ENCODE measurements at regions not wholly inside any gene's neighbourhood (a gene's known extent, or its start where the extent isn't known, plus 50 kb on each side); places are given as distances from the start of the nearest gene placed in this dataset.

GRCh38 chr10:123529146-123529760 lies 136.9 kb upstream of the GPR26 start:
- DNase-seq (ENCODE audit: low read depth) = no peak

GRCh38 chr10:123530166-123530870 lies 135.8 kb upstream of the GPR26 start:
- DNase-seq (ENCODE audit: low read depth) = no peak

- DNase-seq (ENCODE audit: low read depth) = no peak
Observed at GRCh38 chr10:123535386-123535785, 130.8 kb upstream of the GPR26 start.

- DNase-seq (ENCODE audit: low read depth) = no peak
Observed at GRCh38 chr10:123536176-123536845, 129.8 kb upstream of the GPR26 start.

- DNase-seq (ENCODE audit: low read depth) = no peak
Observed at GRCh38 chr10:123537188-123537961, 128.8 kb upstream of the GPR26 start.

- no peak for DNase-seq (ENCODE audit: low read depth)
Observed at GRCh38 chr10:123538401-123539320, 127.5 kb upstream of the GPR26 start.

GRCh38 chr10:123544986-123545385 lies 121.2 kb upstream of the GPR26 start:
- DNase-seq (ENCODE audit: low read depth) = no peak

- DNase-seq (ENCODE audit: low read depth) = no peak
Observed at GRCh38 chr10:123548770-123549169, 117.4 kb upstream of the GPR26 start.

- DNase-seq (ENCODE audit: low read depth) = no peak
Observed at GRCh38 chr10:123549761-123550454, 116.2 kb upstream of the GPR26 start.

- no peak for DNase-seq (ENCODE audit: low read depth)
Observed at GRCh38 chr10:123550675-123551096, 115.5 kb upstream of the GPR26 start.

- no peak for DNase-seq (ENCODE audit: low read depth)
Observed at GRCh38 chr10:123551259-123551658, 114.9 kb upstream of the GPR26 start.

GRCh38 chr10:123552760-123553554 lies 113.2 kb upstream of the GPR26 start:
- DNase-seq (ENCODE audit: low read depth) = no peak

GRCh38 chr10:123553810-123554430 lies 112.2 kb upstream of the GPR26 start:
- DNase-seq (ENCODE audit: low read depth) = no peak

- DNase-seq (ENCODE audit: low read depth) = no peak
Observed at GRCh38 chr10:123554656-123555055, 111.5 kb upstream of the GPR26 start.

GRCh38 chr10:123555616-123556015 lies 110.5 kb upstream of the GPR26 start:
- no peak for DNase-seq (ENCODE audit: low read depth)

GRCh38 chr10:123556049-123556448 lies 110.1 kb upstream of the GPR26 start:
- DNase-seq (ENCODE audit: low read depth) = no peak

- DNase-seq (ENCODE audit: low read depth) = no peak
Observed at GRCh38 chr10:123556736-123557135, 109.4 kb upstream of the GPR26 start.

- DNase-seq (ENCODE audit: low read depth) = no peak
Observed at GRCh38 chr10:123557366-123558108, 108.6 kb upstream of the GPR26 start.

- no peak for DNase-seq (ENCODE audit: low read depth)
Observed at GRCh38 chr10:123558651-123559050, 107.5 kb upstream of the GPR26 start.
